ENCODE measurements at regions not wholly inside any gene's neighbourhood (a gene's known extent, or its start where the extent isn't known, plus 50 kb on each side); places are given as distances from the start of the nearest gene placed in this dataset.

- DNase-seq (ENCODE audit: low read depth, low spot score), result no peak
Measured at GRCh38 chr17:73952480-73953205, 250.8 kb upstream of the RPL38 start.

- no peak for DNase-seq (ENCODE audit: low read depth, low spot score)
Measured at GRCh38 chr17:73953206-73954033, 250.1 kb upstream of the RPL38 start.

GRCh38 chr17:73954951-73955350 is 248.5 kb upstream of the RPL38 start:
- no peak for DNase-seq (ENCODE audit: low read depth, low spot score)

GRCh38 chr17:73955616-73956015 is 247.9 kb upstream of the RPL38 start:
- no peak for DNase-seq (ENCODE audit: low read depth, low spot score)

DNA sequence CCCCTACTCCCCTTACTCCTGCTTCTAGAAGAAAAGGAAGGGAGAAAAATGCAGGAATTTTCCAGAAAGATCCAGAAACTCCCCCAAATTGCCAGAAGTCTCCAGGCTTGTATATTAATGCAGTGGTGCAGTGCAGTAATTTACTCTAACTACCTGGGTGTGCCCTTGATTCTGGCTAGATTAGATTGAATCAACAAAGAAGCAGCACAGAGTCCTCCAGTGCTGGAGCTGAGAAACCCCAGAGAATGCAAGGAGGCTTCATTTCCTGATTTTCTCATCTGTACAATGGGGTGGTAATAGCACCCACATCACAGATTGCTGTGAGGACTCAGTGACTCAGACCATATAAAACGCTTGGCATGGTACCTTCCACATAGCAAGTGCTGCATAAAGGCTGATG is 247.3 kb upstream of the RPL38 start:
- DNase-seq (ENCODE audit: low read depth, low spot score), result no peak

GRCh38 chr17:73956595-73957465 is 246.6 kb upstream of the RPL38 start:
- DNase-seq (ENCODE audit: low read depth, low spot score), result no peak

DNA sequence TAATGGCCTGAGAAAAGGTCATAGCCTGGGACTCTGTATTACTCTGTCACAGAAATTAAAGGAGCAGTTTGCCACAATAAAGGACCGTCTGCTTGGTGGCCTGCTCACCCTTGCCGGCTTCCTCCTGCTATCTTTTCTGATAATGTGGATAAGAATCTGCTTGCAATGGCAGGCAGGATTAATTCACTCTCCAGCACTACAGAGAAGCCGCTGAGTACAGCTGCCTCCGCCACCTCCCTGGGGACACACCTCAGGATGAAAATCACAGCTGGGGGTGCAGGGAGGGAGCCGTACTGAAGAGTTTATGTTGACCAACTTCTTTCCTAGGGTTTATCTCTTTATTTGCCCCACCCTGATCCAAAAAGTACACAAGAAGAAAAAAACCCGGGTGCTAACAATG is 245.9 kb upstream of the RPL38 start:
- DNase-seq (ENCODE audit: low read depth, low spot score), result no peak

DNA sequence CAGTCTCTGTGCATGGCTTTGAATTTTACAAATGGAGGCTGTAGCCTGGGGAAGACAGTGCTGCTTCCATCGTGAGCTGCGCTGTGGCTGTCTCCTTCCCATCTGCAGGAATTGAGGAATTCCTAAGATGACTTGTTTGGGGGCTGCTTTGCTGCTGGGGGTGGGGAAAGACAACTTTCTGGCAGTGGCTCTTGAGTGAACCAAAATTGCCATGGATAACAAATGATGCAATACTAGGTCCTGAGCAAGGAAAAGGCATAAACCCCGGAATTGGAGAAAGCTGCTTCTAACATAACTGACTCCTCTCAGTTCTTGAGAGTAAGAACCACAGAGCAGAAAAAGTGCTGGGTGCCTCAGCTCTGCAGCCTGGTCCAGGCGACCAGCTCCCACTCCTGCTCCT is 245.0 kb upstream of the RPL38 start:
- DNase-seq (ENCODE audit: low read depth, low spot score), result no peak

DNA sequence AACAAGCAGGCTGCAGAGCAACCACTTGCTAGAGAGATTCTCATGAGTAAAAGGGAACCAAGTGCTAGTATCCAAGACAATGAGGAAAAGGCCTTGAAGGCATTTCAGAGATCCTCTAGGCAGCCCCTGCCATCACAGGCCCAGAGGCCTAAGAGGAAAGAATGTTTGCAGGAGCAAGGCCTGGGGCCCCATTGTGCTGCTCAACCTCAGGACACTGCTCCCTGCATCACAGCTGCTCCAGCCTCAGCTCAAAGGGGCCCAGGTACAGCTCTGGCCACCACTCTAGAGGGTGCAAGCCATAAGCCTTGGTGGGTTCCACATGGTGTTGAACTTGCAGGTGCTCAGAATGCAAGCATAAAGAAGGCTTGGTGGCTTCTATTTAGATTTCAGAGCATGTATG is 243.0 kb upstream of the RPL38 start:
- no peak for DNase-seq (ENCODE audit: low read depth, low spot score)

DNA sequence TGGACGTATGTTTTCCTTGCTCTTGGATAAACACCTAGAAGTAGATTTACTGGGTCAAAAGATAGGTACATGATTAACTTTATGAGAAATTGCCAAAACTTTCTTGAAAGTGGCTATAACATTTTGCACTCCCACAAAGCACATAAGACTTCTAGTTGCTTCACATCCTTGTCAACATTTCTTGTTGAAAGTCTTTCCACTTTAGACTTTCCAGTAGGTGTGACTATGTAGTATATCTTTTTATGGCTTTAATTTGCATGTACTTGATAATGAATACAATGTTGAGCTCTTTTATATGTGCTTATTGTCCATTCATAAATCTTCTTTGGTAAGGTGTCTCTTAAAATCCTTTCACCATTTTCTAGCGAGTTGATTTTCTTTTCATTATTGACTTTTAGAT is 241.2 kb upstream of the RPL38 start:
- no peak for DNase-seq (ENCODE audit: low read depth, low spot score)

- DNase-seq (ENCODE audit: low read depth, low spot score), result no peak
Measured at GRCh38 chr17:73968680-73969079, 234.8 kb upstream of the RPL38 start.

DNA sequence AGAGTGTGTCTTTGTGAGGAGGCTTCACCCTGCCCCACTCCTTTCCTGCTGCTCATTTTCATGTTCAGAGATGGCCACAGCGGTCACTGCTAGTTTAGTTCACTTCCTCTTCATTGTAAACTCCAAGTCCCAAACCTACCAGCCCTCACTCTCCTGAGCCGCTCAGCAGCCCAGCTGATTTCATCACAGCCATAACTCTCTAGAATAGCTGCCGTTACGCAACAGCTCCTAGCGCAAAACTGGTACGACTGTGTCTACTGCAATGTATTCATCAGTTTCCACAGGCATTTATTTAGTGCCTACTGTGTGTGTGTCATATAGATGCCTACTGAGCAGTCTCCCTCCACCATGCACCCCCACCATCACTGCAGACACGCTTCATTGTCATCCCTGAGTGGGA is 233.5 kb upstream of the RPL38 start:
- DNase-seq (ENCODE audit: low read depth, low spot score), result no peak

DNA sequence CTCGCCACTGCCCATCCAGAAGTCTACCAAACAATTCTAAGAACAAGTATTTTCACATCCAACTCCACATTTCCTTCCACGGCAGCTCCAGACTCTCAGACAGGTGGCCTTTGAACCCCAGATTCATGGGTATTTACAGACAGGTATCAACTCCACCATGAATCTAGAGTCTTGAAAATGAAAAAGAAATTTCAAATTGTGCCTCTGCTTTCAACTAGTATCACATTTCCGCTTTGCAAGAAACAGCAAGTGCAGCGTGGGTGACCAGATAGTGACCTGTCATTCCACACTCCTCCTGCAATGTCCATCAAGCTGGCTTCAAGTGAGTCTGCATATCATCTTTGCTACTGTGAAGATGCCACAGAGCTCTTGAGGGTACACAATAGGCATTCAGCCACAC is 232.4 kb upstream of the RPL38 start:
- DNase-seq (ENCODE audit: low read depth, low spot score), result no peak

- no peak for DNase-seq (ENCODE audit: low read depth, low spot score)
Measured at GRCh38 chr17:73972056-73972455, 231.4 kb upstream of the RPL38 start.

- no peak for DNase-seq (ENCODE audit: low read depth, low spot score)
Measured at GRCh38 chr17:73972901-73973300, 230.6 kb upstream of the RPL38 start.

- no peak for DNase-seq (ENCODE audit: low read depth, low spot score)
Measured at GRCh38 chr17:73973586-73974409, 229.7 kb upstream of the RPL38 start.

- no peak for DNase-seq (ENCODE audit: low read depth, low spot score)
Measured at GRCh38 chr17:73974536-73974935, 228.9 kb upstream of the RPL38 start.

DNA sequence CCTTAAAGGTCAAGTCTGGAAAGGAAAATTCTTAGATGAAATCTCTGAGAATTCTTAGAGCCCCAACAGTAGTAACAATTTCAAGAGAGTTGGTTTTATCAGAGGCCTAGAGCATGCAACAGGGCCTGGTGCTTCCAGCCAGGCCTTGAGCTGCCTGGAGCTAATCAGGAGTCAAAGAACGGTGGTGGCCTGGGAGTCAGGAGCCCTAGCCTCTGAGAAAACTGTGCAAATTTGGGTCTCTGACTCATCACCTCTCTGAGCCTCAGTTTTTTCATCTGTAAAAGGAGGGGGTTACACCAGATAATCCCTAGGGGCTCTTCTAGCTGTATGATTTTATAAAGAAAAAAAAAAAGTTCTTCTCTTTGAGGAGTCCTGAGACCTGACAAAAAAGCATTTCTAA is 227.3 kb upstream of the RPL38 start:
- DNase-seq (ENCODE audit: low read depth, low spot score), result no peak

GRCh38 chr17:73976676-73977521 is 226.6 kb upstream of the RPL38 start:
- DNase-seq (ENCODE audit: low read depth, low spot score), result no peak

DNA sequence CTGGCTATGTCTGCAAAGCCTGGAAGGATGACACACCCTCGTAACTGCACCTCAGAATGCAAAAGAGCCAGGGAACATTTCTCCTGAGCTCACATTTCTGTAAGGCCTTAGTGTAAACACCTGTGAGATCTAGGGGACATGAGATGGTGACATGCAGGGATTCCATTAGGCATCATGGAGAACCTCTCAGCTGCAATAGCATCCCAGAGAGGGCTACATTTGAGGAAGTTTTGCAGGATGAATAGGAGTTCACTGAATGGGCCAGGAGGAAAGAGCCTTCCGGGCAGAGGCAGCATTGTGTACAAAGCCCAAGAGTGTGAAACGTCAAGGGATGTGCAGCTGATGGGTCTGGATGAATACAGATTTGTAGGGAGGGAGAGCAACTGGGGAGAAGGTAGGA is 223.0 kb upstream of the RPL38 start:
- no peak for DNase-seq (ENCODE audit: low read depth, low spot score)

All from activated naive CD8-positive, alpha-beta T cell treated with anti-CD3 and anti-CD28 coated beads, Interleukin-2, amount 50 U/mL, for 16 hours (primary cell).